HepG2 (cell line): ENCODE measurements at regions not wholly inside any gene's neighbourhood (a gene's known extent, or its start where the extent isn't known, plus 50 kb on each side); places are given as distances from the start of the nearest gene placed in this dataset.

Experiments used
- ATAD3A ChIP-seq: sonication (generic); formaldehyde crosslinking; IDR thresholded peaks from 2 replicates; pipeline ENCODE4 v1.4.0; 2020; ENCODE audit warnings: missing genetic modification reagents
- DMAP1 ChIP-seq: IDR thresholded peaks from 2 replicates; pipeline ENCODE4 v1.6.1; 2016
- EZH2 ChIP-seq: conservative IDR thresholded peaks from 2 replicates; pipeline ENCODE4 v1.6.1; 2012; ENCODE audit warnings: mild to moderate bottlenecking, low read depth, low read length, moderate library complexity
- GZF1 ChIP-seq: sonication (generic); formaldehyde crosslinking; IDR thresholded peaks from 2 replicates; pipeline ENCODE4 v1.5.1; 2020; ENCODE audit warnings: mild to moderate bottlenecking, missing genetic modification reagents
- JARID2 ChIP-seq: sonication (generic); formaldehyde crosslinking; IDR thresholded peaks from 2 replicates; pipeline ENCODE4 v1.8.1; 2023; ENCODE audit warnings: missing genetic modification reagents, inconsistent platforms; ENCODE audit not compliant: insufficient replicate concordance
- JUN ChIP-seq: sonication (generic); formaldehyde crosslinking; IDR thresholded peaks from 2 replicates; pipeline ENCODE4 v1.4.0; 2020; ENCODE audit warnings: mild to moderate bottlenecking, missing genetic modification reagents
- MAFF ChIP-seq: IDR thresholded peaks from 2 replicates; pipeline ENCODE4 v1.6.1; 2011; ENCODE audit warnings: low read depth, low read length, improper control_type of control experiment
- MAFG ChIP-seq: sonication (generic); formaldehyde crosslinking; IDR thresholded peaks from 2 replicates; pipeline ENCODE4 v1.5.1; 2020; ENCODE audit warnings: mild to moderate bottlenecking, missing genetic modification reagents
- MED8 ChIP-seq: sonication (generic); formaldehyde crosslinking; IDR thresholded peaks from 2 replicates; pipeline ENCODE4 v1.8.1; 2023; ENCODE audit warnings: mild to moderate bottlenecking, missing genetic modification reagents; ENCODE audit not compliant: insufficient replicate concordance
- MEIS2 ChIP-seq: sonication (generic); formaldehyde crosslinking; IDR thresholded peaks from 2 replicates; pipeline ENCODE4 v1.9.0; 2021; ENCODE audit warnings: mild to moderate bottlenecking, missing genetic modification reagents
- MYC ChIP-seq: sonication (generic); formaldehyde crosslinking; IDR thresholded peaks from 2 replicates; pipeline ENCODE4 v1.9.0; 2021; ENCODE audit warnings: missing genetic modification reagents, borderline replicate concordance
- NCOA5 ChIP-seq: sonication (generic); formaldehyde crosslinking; IDR thresholded peaks from 2 replicates; pipeline ENCODE4 v1.4.0; 2020; ENCODE audit warnings: missing genetic modification reagents
- NFYB ChIP-seq: sonication (generic); formaldehyde crosslinking; IDR thresholded peaks from 2 replicates; pipeline ENCODE4 v1.4.0; 2020; ENCODE audit warnings: missing genetic modification reagents
- PHB2 ChIP-seq: fragments of 450-650 bp; IDR thresholded peaks from 2 replicates; pipeline ENCODE4 v1.6.1; 2018; ENCODE audit not compliant: partially characterized antibody
- PRMT3 ChIP-seq: sonication (generic); formaldehyde crosslinking; IDR thresholded peaks from 2 replicates; pipeline ENCODE4 v1.8.1; 2022; ENCODE audit warnings: low read depth, mild to moderate bottlenecking, moderate library complexity, missing genetic modification reagents, borderline replicate concordance
- RFX1 ChIP-seq: fragments of 450-650 bp; IDR thresholded peaks from 2 replicates; pipeline ENCODE4 v1.6.1; 2017
- SKI ChIP-seq: fragments of 450-650 bp; IDR thresholded peaks from one replicate; pipeline ENCODE4 v1.6.1; 2018; ENCODE audit warnings: mild to moderate bottlenecking; ENCODE audit not compliant: partially characterized antibody
- TBX2 ChIP-seq: sonication (generic); formaldehyde crosslinking; IDR thresholded peaks from 2 replicates; pipeline ENCODE4 v1.5.0; 2020; ENCODE audit warnings: missing genetic modification reagents, mild to moderate bottlenecking, borderline replicate concordance
- ZBTB8A ChIP-seq: sonication (generic); formaldehyde crosslinking; IDR thresholded peaks from 2 replicates; pipeline ENCODE4 v1.4.0; 2020; ENCODE audit warnings: mild to moderate bottlenecking, low read depth, missing genetic modification reagents, borderline replicate concordance
- ZFP91 ChIP-seq: sonication (generic); formaldehyde crosslinking; IDR thresholded peaks from 2 replicates; pipeline ENCODE4 v1.9.0; 2022; ENCODE audit warnings: missing genetic modification reagents, mild to moderate bottlenecking, borderline replicate concordance
- ZNF260 ChIP-seq: sonication (generic); formaldehyde crosslinking; IDR thresholded peaks from 2 replicates; pipeline ENCODE4 v1.4.0; 2020; ENCODE audit warnings: missing genetic modification reagents, low read depth, mild to moderate bottlenecking, borderline replicate concordance
- ZNF414 ChIP-seq: sonication (generic); formaldehyde crosslinking; IDR thresholded peaks from 2 replicates; pipeline ENCODE4 v1.5.0; 2020; ENCODE audit warnings: missing genetic modification reagents
- ZNF430 ChIP-seq: sonication (generic); formaldehyde crosslinking; IDR thresholded peaks from 2 replicates; pipeline ENCODE4 v1.9.0; 2021; ENCODE audit warnings: mild to moderate bottlenecking, missing genetic modification reagents
- ZNF564 ChIP-seq: sonication (generic); formaldehyde crosslinking; IDR thresholded peaks from 2 replicates; pipeline ENCODE4 v1.8.1; 2023; ENCODE audit warnings: mild to moderate bottlenecking, missing genetic modification reagents
- ZNF772 ChIP-seq: sonication (generic); formaldehyde crosslinking; IDR thresholded peaks from 2 replicates; pipeline ENCODE4 v1.5.0; 2020; ENCODE audit warnings: mild to moderate bottlenecking, missing genetic modification reagents
- ZSCAN20 ChIP-seq: sonication (generic); formaldehyde crosslinking; IDR thresholded peaks from 2 replicates; pipeline ENCODE4 v1.4.0; 2020; ENCODE audit warnings: missing genetic modification reagents, mild to moderate bottlenecking, borderline replicate concordance
- TF ChIP-seq, protein P1 (sequence below): sonication (generic); formaldehyde crosslinking; IDR thresholded peaks from 2 replicates; pipeline ENCODE4 v1.4.0; 2020; ENCODE audit warnings: missing genetic modification reagents, borderline replicate concordance

- TF ChIP-seq ZNF430 (CRISPR knock-in tag) (no peak), GZF1 (no peak), ZFP91 (no peak; the same call in 1 of the 2 replicates), TBX2 (CRISPR knock-in tag) (peak; percentile 62; the same call in 1 of the 2 replicates), ZSCAN20 (CRISPR knock-in tag) (no peak), MED8 (CRISPR knock-in tag) (no peak), ATAD3A (no peak), MAFG (CRISPR knock-in tag) (no peak), ZBTB8A (CRISPR knock-in tag) (no peak), ZNF414 (no peak), EZH2 (no peak), RFX1 (no peak), SKI (no peak), MYC (no peak), ZNF260 (CRISPR knock-in tag) (no peak), ZNF772 (CRISPR knock-in tag) (no peak; the same call in 1 of the 2 replicates), NCOA5 (no peak), MEIS2 (CRISPR knock-in tag) (no peak), PRMT3 (CRISPR knock-in tag) (no peak), PHB2 (no peak), JARID2 (CRISPR knock-in tag) (no peak), ZNF564 (CRISPR knock-in tag) (no peak), NFYB (CRISPR knock-in tag) (no peak), JUN (no peak), DMAP1 (CRISPR knock-in tag) (no peak; the same call in 1 of the 2 replicates), MAFF (no peak)
- TF ChIP-seq, protein P1, sequence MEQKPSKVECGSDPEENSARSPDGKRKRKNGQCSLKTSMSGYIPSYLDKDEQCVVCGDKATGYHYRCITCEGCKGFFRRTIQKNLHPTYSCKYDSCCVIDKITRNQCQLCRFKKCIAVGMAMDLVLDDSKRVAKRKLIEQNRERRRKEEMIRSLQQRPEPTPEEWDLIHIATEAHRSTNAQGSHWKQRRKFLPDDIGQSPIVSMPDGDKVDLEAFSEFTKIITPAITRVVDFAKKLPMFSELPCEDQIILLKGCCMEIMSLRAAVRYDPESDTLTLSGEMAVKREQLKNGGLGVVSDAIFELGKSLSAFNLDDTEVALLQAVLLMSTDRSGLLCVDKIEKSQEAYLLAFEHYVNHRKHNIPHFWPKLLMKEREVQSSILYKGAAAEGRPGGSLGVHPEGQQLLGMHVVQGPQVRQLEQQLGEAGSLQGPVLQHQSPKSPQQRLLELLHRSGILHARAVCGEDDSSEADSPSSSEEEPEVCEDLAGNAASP (CRISPR knock-in tag): peak; percentile 42; the same call in 1 of the 2 replicates
Observed at GRCh38 chr2:106285237-106285829, 91.2 kb upstream of the UXS1 start (continued).
